HFFc6 (cell line): ENCODE measurements at regions not wholly inside any gene's neighbourhood (a gene's known extent, or its start where the extent isn't known, plus 50 kb on each side); places are given as distances from the start of the nearest gene placed in this dataset.

Experiments
- DNase-seq: peaks from one replicate; pipeline ENCODE4 v3.0.0-alpha.2; 2018
- H3K27ac Mint-ChIP-seq: 2 replicates; pipeline ENCODE4 v1.8.0; 2020; ENCODE audit warnings: mild to moderate bottlenecking, mixed read lengths
- H3K27me3 Mint-ChIP-seq: 2 replicates; pipeline ENCODE4 v1.8.0; 2021; ENCODE audit warnings: mild to moderate bottlenecking, moderate library complexity, mixed read lengths; ENCODE audit not compliant: insufficient read depth
- H3K36me3 Mint-ChIP-seq: 2 replicates; pipeline ENCODE4 v1.8.0; 2021; ENCODE audit warnings: low read depth, mixed read lengths
- H3K4me1 Mint-ChIP-seq: 2 replicates; pipeline ENCODE4 v1.8.0; 2020; ENCODE audit warnings: low read depth, mixed read lengths
- H3K4me3 Mint-ChIP-seq: 2 replicates; pipeline ENCODE4 v1.8.0; 2020; ENCODE audit warnings: mild to moderate bottlenecking, moderate library complexity, mixed read lengths
- H3K9me3 Mint-ChIP-seq: 2 replicates; pipeline ENCODE4 v1.8.0; 2020; ENCODE audit warnings: mild to moderate bottlenecking, mixed read lengths
- TF ChIP-seq, protein P1 (sequence below): fragments of 200-600 bp; sonication (generic); IDR thresholded peaks from 2 replicates; pipeline ENCODE4 v1.5.0; 2021; ENCODE audit warnings: antibody characterized with exemption, mild to moderate bottlenecking

DNA sequence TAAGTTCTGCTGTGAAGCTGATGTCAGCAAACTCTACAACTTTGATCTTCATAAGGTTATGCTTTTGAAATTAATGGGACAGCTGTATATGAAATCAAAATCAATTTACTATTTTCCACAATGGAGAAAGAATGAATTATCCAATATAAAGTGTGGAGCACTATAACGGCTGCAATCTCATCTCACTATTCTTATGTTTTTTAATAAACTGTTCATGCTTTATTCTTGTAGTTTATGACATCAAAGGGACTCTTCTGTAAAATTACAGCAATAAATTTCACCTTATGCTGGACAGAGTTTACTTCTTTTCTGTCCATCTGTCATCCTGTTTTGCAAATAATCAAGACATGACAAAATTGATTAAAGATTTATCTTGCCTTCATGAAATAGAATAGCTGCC is 192.5 kb downstream of the TECRL start:
- TF ChIP-seq, protein P1, sequence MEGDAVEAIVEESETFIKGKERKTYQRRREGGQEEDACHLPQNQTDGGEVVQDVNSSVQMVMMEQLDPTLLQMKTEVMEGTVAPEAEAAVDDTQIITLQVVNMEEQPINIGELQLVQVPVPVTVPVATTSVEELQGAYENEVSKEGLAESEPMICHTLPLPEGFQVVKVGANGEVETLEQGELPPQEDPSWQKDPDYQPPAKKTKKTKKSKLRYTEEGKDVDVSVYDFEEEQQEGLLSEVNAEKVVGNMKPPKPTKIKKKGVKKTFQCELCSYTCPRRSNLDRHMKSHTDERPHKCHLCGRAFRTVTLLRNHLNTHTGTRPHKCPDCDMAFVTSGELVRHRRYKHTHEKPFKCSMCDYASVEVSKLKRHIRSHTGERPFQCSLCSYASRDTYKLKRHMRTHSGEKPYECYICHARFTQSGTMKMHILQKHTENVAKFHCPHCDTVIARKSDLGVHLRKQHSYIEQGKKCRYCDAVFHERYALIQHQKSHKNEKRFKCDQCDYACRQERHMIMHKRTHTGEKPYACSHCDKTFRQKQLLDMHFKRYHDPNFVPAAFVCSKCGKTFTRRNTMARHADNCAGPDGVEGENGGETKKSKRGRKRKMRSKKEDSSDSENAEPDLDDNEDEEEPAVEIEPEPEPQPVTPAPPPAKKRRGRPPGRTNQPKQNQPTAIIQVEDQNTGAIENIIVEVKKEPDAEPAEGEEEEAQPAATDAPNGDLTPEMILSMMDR = no peak
- H3K27me3 Mint-ChIP-seq = no peaks in the 10 kb centered on the region
- no peak overlapping the region for H3K4me3 Mint-ChIP-seq
- DNase-seq = no peak
- H3K36me3 Mint-ChIP-seq = no peaks in the 10 kb centered on the region
- no peaks in the 10 kb centered on the region for H3K4me1 Mint-ChIP-seq
- no peak overlapping the region for H3K27ac Mint-ChIP-seq
- peaks cover 18% of the 10 kb centered on the region for H3K9me3 Mint-ChIP-seq

DNA sequence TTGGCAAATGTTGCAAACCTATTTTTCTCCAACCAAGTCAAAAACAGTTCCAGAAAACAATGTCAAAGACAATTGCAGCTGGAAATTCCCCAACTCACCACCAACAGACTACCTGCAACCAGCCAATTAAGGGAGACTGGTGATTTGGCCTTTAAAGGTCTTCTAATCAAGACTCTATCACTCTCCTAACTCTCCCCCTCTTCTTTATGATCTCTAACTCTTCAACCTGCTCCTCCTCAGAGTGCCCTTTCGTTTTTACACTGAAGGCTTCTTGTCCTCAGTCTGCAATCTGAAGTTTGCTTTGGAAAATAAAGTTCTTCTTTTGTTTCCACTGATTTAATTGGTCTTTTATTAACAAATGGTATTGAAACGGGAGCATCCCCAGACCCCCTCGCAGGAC is 203.9 kb downstream of the TECRL start:
- no peak for DNase-seq
- no peak overlapping the region for H3K4me3 Mint-ChIP-seq

DNA sequence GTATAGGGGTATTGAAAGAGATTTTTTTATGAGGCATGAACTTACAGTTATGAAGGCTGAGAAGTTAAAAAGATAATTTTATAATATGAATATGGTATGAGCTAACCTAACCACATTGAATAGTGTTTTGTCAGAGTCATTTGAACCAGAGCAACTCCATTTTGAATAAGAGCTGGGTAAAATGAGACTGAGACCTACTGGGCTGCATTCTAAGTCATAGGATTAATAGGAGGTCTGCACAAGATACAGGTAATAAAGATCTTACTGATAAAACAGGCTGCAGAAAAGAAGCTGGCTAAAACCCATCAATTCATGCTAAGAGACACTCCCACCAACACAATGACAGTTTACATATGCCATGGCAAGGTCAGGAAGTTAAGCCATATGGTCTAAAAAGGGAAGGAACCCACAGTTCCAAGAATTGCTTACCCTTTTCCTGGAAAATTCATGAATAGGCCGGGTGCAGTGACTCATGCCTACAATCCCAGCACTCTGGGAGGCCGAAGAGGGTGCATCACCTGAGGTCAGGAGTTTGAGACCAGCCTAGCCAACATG is 209.2 kb downstream of the TECRL start:
- DNase-seq = no peak
- H3K4me3 Mint-ChIP-seq = no peak overlapping the region
- H3K4me1 Mint-ChIP-seq = no peaks in the 10 kb centered on the region
- no peaks in the 10 kb centered on the region for H3K36me3 Mint-ChIP-seq
- no peaks in the 10 kb centered on the region for H3K27me3 Mint-ChIP-seq
- H3K27ac Mint-ChIP-seq = no peak overlapping the region
- peaks cover 14% of the 10 kb centered on the region for H3K9me3 Mint-ChIP-seq
- TF ChIP-seq, protein P1 = no peak

More for the DNA sequence above, 203.9 kb downstream of the TECRL start:
- H3K4me1 Mint-ChIP-seq = no peaks in the 10 kb centered on the region
- no peaks in the 10 kb centered on the region for H3K36me3 Mint-ChIP-seq
- H3K27me3 Mint-ChIP-seq = no peaks in the 10 kb centered on the region
- H3K9me3 Mint-ChIP-seq = peaks cover 34% of the 10 kb centered on the region
- TF ChIP-seq, protein P1 = no peak
- H3K27ac Mint-ChIP-seq = no peak overlapping the region

DNA sequence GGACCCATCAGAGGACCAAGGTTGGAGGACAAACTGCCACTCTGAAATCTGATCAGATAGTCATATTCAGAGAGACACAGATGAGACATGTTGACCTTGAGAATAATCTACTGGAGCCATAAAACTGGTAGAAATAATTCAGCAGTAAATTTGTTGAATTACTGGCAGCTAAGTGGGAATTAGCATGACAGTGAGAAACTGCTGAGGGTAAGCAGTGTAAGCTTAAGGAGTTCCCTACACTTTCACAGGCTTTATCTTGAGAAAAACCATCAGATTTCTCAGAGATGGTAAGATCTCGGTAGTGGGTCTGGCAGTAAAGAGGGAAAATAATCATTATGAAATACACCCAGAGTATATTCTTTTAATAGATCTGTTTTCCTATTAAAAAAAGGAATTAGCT is 213.7 kb downstream of the TECRL start:
- H3K27me3 Mint-ChIP-seq = no peaks in the 10 kb centered on the region
- TF ChIP-seq, protein P1 = no peak
- H3K36me3 Mint-ChIP-seq = no peaks in the 10 kb centered on the region
- no peak for DNase-seq
- no peak overlapping the region for H3K27ac Mint-ChIP-seq
- peaks cover 35% of the 10 kb centered on the region for H3K9me3 Mint-ChIP-seq
- H3K4me3 Mint-ChIP-seq = no peak overlapping the region
- H3K4me1 Mint-ChIP-seq = no peaks in the 10 kb centered on the region

DNA sequence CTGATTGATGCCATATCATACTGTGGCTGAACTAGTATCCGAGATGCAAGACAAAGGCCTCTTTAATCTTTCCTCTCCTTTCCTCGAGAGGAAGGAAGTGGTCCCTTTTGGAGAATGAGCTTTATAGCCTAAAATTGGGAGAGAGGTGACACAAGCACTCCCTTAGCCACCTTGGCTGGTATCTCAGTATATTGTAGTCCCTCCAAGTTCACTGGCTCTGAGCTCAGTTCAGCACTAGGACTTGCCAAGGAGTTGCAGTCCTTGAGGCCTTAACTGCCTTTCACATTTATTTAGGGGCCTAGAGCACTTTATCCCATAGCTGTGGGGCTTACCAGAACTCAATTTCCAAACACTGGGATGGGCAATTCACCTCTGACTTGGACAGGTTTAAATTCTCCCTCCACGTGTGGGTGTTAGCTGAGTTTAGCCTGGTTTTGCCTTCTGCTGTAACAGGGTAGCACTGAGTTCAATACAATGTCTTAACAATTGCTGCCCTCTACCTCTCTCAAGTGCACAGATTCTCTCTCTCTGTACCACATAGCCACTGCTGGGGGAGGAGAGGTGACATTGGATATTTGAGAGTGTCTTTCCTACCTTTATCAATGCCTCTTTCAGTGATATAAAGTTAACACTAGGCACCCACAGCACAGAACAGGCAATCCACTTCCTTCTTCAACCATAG is 216.4 kb downstream of the TECRL start:
- Mint-ChIP-seq H3K4me1 (no peaks in the 10 kb centered on the region), H3K9me3 (peaks cover 37% of the 10 kb centered on the region), H3K4me3 (no peak overlapping the region), H3K36me3 (no peaks in the 10 kb centered on the region), H3K27ac (no peak overlapping the region), H3K27me3 (no peaks in the 10 kb centered on the region)
- DNase-seq = no peak
- TF ChIP-seq, protein P1 = no peak
